ENCODE measurements at regions not wholly inside any gene's neighbourhood (a gene's known extent, or its start where the extent isn't known, plus 50 kb on each side); places are given as distances from the start of the nearest gene placed in this dataset.

DNA sequence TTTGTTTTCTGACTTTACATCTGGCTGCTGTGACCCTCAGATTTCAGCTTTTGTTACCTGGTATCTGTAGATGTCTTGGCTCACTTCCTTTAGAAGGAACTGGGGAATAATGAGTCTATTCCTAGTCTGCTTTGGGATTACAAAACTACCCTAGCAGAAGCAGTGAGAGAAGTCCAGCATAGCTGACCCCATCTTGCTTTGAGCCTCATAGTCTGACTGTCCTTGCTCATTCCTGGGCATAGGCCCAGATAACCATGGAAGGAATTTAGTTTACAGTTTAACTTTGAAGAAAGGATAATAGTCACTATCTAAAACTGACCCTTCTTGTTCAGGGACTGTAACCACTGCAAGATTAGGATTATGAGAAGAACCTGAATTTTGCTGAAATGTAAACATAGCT lies 163.0 kb upstream of the HNMT start:
- CTCF ChIA-PET, result no interaction called here
- POLR2A ChIA-PET, result no interaction called here
- Histone ChIP-seq H3K4me3 (ENCODE audit: low read depth, low read length) (no peak overlapping the region), H3K27me3 (ENCODE audit: control insufficient read depth, insufficient read depth, low read length) (no peaks in the 10 kb centered on the region), H3K36me3 (ENCODE audit: control insufficient read depth, insufficient read depth, low read length) (no peaks in the 10 kb centered on the region)
- no peak for DNase-seq (ENCODE audit: low read depth)
- TF ChIP-seq, protein P1, sequence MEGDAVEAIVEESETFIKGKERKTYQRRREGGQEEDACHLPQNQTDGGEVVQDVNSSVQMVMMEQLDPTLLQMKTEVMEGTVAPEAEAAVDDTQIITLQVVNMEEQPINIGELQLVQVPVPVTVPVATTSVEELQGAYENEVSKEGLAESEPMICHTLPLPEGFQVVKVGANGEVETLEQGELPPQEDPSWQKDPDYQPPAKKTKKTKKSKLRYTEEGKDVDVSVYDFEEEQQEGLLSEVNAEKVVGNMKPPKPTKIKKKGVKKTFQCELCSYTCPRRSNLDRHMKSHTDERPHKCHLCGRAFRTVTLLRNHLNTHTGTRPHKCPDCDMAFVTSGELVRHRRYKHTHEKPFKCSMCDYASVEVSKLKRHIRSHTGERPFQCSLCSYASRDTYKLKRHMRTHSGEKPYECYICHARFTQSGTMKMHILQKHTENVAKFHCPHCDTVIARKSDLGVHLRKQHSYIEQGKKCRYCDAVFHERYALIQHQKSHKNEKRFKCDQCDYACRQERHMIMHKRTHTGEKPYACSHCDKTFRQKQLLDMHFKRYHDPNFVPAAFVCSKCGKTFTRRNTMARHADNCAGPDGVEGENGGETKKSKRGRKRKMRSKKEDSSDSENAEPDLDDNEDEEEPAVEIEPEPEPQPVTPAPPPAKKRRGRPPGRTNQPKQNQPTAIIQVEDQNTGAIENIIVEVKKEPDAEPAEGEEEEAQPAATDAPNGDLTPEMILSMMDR (IDR thresholded peaks at IDR 0.05; ENCODE audit: insufficient read depth, low read depth, low read length), result no peak

DNA sequence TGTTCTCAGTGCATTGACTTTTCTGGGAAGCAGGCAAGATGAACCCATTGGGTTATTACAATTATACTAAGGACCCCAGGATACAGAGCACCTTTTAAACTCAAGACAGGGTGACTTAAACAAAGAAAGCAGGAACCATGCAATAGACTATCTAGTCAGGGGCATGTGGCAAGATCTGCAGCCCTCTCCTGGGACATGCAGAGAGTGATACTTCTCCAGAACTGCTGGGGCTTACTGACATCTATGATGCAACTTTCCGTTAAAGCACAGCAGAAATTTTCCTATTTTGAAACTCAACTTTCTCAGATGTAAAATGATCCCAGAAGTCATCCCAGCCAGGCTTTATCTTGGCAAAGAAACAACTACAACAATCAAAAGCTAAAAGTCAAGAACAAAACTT lies 162.2 kb upstream of the HNMT start:
- no peak overlapping the region for H3K4me3 ChIP-seq (ENCODE audit: low read depth, low read length)
- TF ChIP-seq, protein P1 (IDR thresholded peaks at IDR 0.05; ENCODE audit: insufficient read depth, low read depth, low read length), result no peak
- no peaks in the 10 kb centered on the region for H3K27me3 ChIP-seq (ENCODE audit: control insufficient read depth, insufficient read depth, low read length)
- CTCF ChIA-PET, result no interaction called here
- DNase-seq (ENCODE audit: low read depth), result no peak
- POLR2A ChIA-PET, result no interaction called here
- H3K36me3 ChIP-seq (ENCODE audit: control insufficient read depth, insufficient read depth, low read length), result no peaks in the 10 kb centered on the region

- POLR2A ChIA-PET, result no interaction called here
- CTCF ChIA-PET, result no interaction called here
- Histone ChIP-seq H3K27me3 (ENCODE audit: control insufficient read depth, insufficient read depth, low read length) (no peaks in the 10 kb centered on the region), H3K4me3 (ENCODE audit: low read depth, low read length) (no peak overlapping the region), H3K36me3 (ENCODE audit: control insufficient read depth, insufficient read depth, low read length) (no peaks in the 10 kb centered on the region)
- TF ChIP-seq, protein P1 (IDR thresholded peaks at IDR 0.05; ENCODE audit: insufficient read depth, low read depth, low read length), result no peak
- DNase-seq (ENCODE audit: low read depth), result no peak
These were observed 158.0 kb upstream of the HNMT start for GRCh38 chr2:137806068-137806805.

DNA sequence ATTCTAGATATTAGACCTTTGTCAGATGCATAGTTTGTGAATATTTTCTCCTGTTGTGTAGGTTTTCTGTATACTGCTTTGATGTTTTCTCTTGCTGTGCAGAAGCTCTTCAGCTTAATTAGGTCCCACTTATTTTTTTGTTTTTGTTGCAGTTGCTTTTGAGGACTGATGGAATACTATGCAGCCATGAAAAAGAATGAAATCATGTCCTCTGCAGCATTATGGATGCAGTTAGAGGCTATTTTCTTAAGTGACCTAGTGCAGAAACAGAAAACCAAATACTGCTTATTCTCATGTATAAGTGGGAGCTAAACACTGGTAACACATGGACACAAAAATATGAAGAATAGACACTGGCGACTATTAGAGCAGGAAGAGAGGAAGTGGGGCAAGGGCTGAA lies 155.0 kb upstream of the HNMT start:
- no peaks in the 10 kb centered on the region for H3K27me3 ChIP-seq (ENCODE audit: control insufficient read depth, insufficient read depth, low read length)
- POLR2A ChIA-PET, result no interaction called here
- no peak for DNase-seq (ENCODE audit: low read depth)
- CTCF ChIA-PET, result interaction anchor here (1.6 kb wide), 1 partner anchor 29 kb away, joined by 4 read pairs; no protein-coding TSS in a partner anchor
- no peaks in the 10 kb centered on the region for H3K36me3 ChIP-seq (ENCODE audit: control insufficient read depth, insufficient read depth, low read length)
- no peak overlapping the region for H3K4me3 ChIP-seq (ENCODE audit: low read depth, low read length)
- TF ChIP-seq, protein P1 (IDR thresholded peaks at IDR 0.05; ENCODE audit: insufficient read depth, low read depth, low read length), result no peak

DNA sequence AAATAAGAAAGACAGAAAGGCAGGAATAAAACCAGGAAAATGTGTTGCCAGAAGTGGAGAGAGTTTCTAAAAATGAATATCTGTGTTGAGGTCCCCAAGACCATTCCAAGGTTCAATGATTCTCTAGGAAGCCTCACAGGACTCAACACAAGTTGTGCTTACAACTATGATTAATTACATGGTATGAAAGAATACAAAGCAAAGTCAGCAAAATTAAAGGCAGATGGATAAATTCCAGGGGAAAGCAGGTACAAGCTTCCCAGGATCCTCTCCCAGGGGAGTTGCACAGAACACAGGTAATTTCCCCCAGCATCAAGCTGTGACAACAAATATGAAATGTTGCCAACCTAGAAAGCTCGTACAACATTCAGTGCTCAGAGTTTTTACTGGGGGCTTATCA lies 154.4 kb upstream of the HNMT start:
- Histone ChIP-seq H3K36me3 (ENCODE audit: control insufficient read depth, insufficient read depth, low read length) (no peaks in the 10 kb centered on the region), H3K4me3 (ENCODE audit: low read depth, low read length) (no peak overlapping the region), H3K27me3 (ENCODE audit: control insufficient read depth, insufficient read depth, low read length) (no peaks in the 10 kb centered on the region)
- POLR2A ChIA-PET, result no interaction called here
- TF ChIP-seq, protein P1 (IDR thresholded peaks at IDR 0.05; ENCODE audit: insufficient read depth, low read depth, low read length), result no peak
- CTCF ChIA-PET, result interaction anchor here (0.6 to 1.6 kb wide), 2 partner anchors 29 to 1494 kb away, joined by 3 to 4 read pairs; no protein-coding TSS in a partner anchor
- no peak for DNase-seq (ENCODE audit: low read depth)
